ENCODE measurements at regions not wholly inside any gene's neighbourhood (a gene's known extent, or its start where the extent isn't known, plus 50 kb on each side); places are given as distances from the start of the nearest gene placed in this dataset.

DNA sequence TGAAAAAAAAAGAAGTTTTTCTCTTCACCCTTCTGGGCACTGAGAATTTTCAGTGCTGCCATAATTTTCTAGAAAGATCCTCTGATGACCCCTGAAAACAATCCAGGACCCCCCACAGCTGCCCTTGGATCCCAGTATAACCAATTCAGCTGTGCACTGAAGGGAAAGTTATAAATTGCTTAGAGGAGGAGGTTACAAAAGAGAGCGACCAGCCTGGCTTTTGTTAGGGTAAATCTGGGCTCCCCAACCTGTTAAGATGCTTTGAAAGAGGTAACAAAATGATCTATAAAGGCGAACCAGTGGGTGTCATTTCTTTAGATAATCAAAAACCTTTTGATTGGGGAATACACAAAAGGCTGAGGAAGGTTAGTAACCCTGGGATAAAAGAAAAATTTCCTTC, 407.9 kb upstream of the ATP11B start:
- WGBS, 2 experiments (ENCODE audit: insufficient coverage in 2 of 2) = 22 to 40% methylated on average over 1 of the region's 2 CpGs
- H3K36me3 ChIP-seq (ENCODE audit: control insufficient read depth, insufficient read depth, low read length) = no peaks in the 10 kb centered on the region
- no peaks in the 10 kb centered on the region for H3K4me1 ChIP-seq (ENCODE audit: control insufficient read depth, insufficient read depth, low read length, poor library complexity, severe bottlenecking)
- H3K9me3 ChIP-seq (ENCODE audit: control insufficient read depth, low read length) = no peaks in the 10 kb centered on the region
- no peak overlapping the region for H3K4me3 ChIP-seq (ENCODE audit: extremely low read depth, insufficient read depth, low read length, poor library complexity, severe bottlenecking)
- H3K27ac ChIP-seq (ENCODE audit: low read depth, low read length, severe bottlenecking) = no peak overlapping the region

DNA sequence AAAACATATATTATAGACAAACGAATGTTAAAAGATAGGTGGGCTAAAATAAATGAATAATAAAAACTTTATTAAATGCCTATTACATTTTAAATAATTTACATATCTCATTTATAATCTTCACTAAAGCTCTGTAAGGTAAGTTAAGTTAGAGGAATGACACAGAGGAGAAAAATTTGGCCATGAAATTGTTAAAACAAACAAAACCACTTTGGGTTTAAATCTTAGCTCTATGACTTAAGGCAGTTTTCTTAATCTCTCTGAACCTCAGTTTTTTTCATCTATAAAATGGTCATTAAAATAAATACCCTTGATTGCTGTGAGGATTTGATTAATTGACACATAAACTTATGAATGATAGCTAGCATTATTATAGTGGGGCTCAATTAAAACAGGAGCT, 404.8 kb upstream of the ATP11B start:
- H3K4me3 ChIP-seq (ENCODE audit: extremely low read depth, insufficient read depth, low read length, poor library complexity, severe bottlenecking) = no peak overlapping the region
- no CpG with 5 or more reads among the region's 1 CpG for WGBS, 2 experiments (ENCODE audit: insufficient coverage in 2 of 2)
- no peak overlapping the region for H3K27ac ChIP-seq (ENCODE audit: low read depth, low read length, severe bottlenecking)
- H3K9me3 ChIP-seq (ENCODE audit: control insufficient read depth, low read length) = no peaks in the 10 kb centered on the region
- no peaks in the 10 kb centered on the region for H3K36me3 ChIP-seq (ENCODE audit: control insufficient read depth, insufficient read depth, low read length)
- H3K4me1 ChIP-seq (ENCODE audit: control insufficient read depth, insufficient read depth, low read length, poor library complexity, severe bottlenecking) = no peaks in the 10 kb centered on the region

DNA sequence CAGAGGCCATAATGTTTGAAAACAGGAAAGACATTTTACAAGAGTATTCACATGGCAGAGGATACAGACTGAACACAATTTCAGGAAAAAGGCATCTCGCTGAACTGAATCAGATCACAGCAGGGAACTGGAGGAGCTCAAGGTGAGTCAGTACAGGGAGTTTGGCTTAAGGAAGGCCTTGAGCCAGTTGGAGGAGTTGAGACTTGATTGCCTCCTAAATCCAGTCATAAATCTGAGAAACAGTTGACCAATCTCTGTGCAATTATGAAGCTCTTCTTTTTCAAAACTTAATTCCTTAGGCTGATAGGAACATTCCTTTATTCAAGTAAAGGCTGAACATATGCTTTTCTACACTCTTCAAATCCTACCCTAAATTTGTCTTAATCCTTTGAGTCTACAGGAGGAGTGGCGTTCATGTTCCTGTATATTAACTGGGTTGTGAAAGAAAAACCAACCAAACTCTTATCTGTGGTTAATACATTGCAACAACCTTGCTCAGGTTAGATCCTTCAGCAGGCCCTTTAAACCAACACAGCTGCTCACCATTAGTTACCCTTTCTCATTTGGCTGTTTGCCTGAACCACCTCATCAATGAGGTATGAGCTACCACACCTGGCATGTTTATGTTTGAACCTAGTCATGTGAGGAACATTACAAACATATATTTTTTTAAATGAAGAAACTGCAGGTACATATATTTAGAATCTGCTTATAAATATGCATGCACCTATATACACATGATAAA, 404.1 kb upstream of the ATP11B start:
- 75 to 83% methylated on average over 1 of the region's 2 CpGs for WGBS, 2 experiments (ENCODE audit: insufficient coverage in 2 of 2)
- Histone ChIP-seq H3K4me1 (ENCODE audit: control insufficient read depth, insufficient read depth, low read length, poor library complexity, severe bottlenecking) (no peaks in the 10 kb centered on the region), H3K9me3 (ENCODE audit: control insufficient read depth, low read length) (no peaks in the 10 kb centered on the region), H3K36me3 (ENCODE audit: control insufficient read depth, insufficient read depth, low read length) (no peaks in the 10 kb centered on the region), H3K4me3 (ENCODE audit: extremely low read depth, insufficient read depth, low read length, poor library complexity, severe bottlenecking) (no peak overlapping the region), H3K27ac (ENCODE audit: low read depth, low read length, severe bottlenecking) (no peak overlapping the region)

DNA sequence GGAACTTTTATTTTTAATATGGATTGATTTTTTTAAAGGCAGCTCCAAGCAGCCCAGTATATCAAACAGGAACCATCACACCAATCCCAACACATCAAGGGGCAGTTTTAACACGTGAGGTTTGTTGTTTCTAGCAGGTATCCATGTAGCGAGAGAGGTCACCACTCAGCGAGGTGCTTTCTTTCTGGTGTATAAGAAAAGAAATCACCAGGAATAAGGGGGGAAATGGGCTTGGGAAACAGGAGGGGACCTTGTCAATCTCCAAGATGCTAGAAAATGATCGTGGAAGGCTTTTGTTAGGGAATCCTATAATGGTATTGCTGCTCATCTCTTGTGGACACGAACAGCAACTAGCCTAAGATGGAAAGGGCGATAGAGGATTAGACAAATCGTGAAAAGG, 402.9 kb upstream of the ATP11B start:
- whole genome bisulfite sequencing, 2 experiments (ENCODE audit: insufficient coverage in 2 of 2) = 79 to 100% methylated on average over 3 of the region's 7 CpGs
- Histone ChIP-seq H3K27ac (ENCODE audit: low read depth, low read length, severe bottlenecking) (no peak overlapping the region), H3K4me1 (ENCODE audit: control insufficient read depth, insufficient read depth, low read length, poor library complexity, severe bottlenecking) (no peaks in the 10 kb centered on the region), H3K4me3 (ENCODE audit: extremely low read depth, insufficient read depth, low read length, poor library complexity, severe bottlenecking) (no peak overlapping the region), H3K36me3 (ENCODE audit: control insufficient read depth, insufficient read depth, low read length) (no peaks in the 10 kb centered on the region), H3K9me3 (ENCODE audit: control insufficient read depth, low read length) (no peaks in the 10 kb centered on the region)

DNA sequence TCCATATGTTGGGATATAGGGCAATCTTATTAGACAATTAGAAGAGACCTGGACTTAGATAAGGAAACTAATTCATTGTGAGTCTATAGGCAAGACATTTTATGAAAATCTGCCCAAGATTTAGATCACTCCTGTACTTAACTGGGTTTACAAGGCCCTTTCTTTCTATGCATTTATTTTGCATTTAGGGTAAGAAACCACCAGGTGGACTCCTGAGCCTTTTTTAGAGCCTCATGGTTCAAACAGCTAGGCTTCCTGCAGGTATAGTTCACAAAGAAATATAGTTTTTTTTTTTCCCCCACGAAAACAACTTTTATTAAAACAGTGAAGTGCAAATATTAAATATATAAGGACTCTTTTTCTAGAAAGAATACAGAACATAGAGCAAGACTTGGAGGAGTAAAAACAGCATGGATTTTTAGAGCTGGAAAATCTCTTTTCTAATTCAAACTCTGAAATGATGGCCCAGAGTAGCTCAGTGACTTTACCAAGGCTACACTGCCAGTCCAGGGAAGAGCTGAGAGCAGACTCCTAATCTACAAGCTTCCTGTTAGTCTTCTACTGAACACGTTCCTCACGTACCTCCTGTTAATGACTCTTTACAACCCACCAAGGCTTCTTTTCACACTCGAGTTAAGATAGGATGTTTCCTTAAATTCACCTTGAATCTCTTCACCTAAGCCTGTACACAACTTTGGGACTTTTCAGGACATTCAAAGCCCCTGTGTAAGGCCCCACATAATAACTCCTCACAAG, 400.9 kb upstream of the ATP11B start:
- Histone ChIP-seq H3K36me3 (ENCODE audit: control insufficient read depth, insufficient read depth, low read length) (no peaks in the 10 kb centered on the region), H3K4me3 (ENCODE audit: extremely low read depth, insufficient read depth, low read length, poor library complexity, severe bottlenecking) (no peak overlapping the region), H3K27ac (ENCODE audit: low read depth, low read length, severe bottlenecking) (no peak overlapping the region), H3K4me1 (ENCODE audit: control insufficient read depth, insufficient read depth, low read length, poor library complexity, severe bottlenecking) (no peaks in the 10 kb centered on the region), H3K9me3 (ENCODE audit: control insufficient read depth, low read length) (no peaks in the 10 kb centered on the region)
- WGBS, 2 experiments (ENCODE audit: insufficient coverage in 2 of 2) = 56 to 73% methylated on average over 3 of the region's 4 CpGs

DNA sequence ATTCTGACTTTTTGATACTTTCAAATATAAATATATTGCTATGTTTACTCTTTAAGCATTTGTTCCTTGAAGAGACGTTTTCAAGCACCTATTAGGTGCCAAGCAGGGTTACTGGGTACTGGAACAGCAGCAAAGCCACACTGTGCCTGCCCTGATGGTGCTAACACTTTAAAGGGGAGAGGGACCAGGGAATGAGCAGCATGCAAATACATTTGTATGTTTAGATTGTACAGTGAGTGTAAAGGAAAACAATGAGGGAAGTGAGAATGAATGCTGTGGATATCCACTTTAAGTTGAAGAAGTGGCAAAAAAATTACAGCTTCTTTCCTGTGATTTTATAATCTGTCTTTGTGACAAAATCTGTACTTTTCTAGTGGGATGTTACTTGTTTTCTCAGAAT, 400.2 kb upstream of the ATP11B start:
- Histone ChIP-seq H3K4me3 (ENCODE audit: extremely low read depth, insufficient read depth, low read length, poor library complexity, severe bottlenecking) (no peak overlapping the region), H3K4me1 (ENCODE audit: control insufficient read depth, insufficient read depth, low read length, poor library complexity, severe bottlenecking) (no peaks in the 10 kb centered on the region), H3K27ac (ENCODE audit: low read depth, low read length, severe bottlenecking) (no peak overlapping the region), H3K9me3 (ENCODE audit: control insufficient read depth, low read length) (no peaks in the 10 kb centered on the region), H3K36me3 (ENCODE audit: control insufficient read depth, insufficient read depth, low read length) (no peaks in the 10 kb centered on the region)
- WGBS, 2 experiments (ENCODE audit: insufficient coverage in 2 of 2) = 71 to 83% methylated on average over 1 of the region's 1 CpG

DNA sequence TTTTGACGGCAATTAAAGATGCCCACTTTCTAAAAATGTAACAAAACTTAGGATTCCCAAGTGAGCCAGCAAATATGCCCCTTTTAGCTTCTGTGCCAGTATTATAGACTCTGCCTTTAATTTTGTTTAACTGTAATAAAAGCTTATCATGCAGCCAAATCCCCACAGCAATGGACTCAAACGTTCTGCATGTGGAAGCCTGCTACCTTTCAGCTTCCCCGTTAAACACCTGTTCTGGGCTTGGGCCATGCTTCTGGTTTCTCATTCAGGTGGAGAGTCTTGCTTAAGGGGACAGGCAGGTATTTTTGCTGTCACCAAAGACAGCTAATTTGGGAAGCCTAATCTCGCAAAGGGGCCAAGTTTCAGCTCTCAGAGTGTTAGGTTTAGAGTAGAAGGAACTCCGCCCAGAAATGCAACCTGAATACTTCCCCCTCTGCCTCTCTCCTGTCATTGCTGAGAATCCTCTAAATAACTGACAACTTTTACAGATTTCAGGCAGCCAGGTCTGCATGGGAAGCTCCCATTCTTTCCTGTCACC, 399.4 kb upstream of the ATP11B start:
- Histone ChIP-seq H3K36me3 (ENCODE audit: control insufficient read depth, insufficient read depth, low read length) (no peaks in the 10 kb centered on the region), H3K4me1 (ENCODE audit: control insufficient read depth, insufficient read depth, low read length, poor library complexity, severe bottlenecking) (no peaks in the 10 kb centered on the region), H3K27ac (ENCODE audit: low read depth, low read length, severe bottlenecking) (no peak overlapping the region), H3K4me3 (ENCODE audit: extremely low read depth, insufficient read depth, low read length, poor library complexity, severe bottlenecking) (no peak overlapping the region), H3K9me3 (ENCODE audit: control insufficient read depth, low read length) (no peaks in the 10 kb centered on the region)
- WGBS, 2 experiments (ENCODE audit: insufficient coverage in 2 of 2) = 70 to 77% methylated on average over 4 to 5 of the region's 5 CpGs

DNA sequence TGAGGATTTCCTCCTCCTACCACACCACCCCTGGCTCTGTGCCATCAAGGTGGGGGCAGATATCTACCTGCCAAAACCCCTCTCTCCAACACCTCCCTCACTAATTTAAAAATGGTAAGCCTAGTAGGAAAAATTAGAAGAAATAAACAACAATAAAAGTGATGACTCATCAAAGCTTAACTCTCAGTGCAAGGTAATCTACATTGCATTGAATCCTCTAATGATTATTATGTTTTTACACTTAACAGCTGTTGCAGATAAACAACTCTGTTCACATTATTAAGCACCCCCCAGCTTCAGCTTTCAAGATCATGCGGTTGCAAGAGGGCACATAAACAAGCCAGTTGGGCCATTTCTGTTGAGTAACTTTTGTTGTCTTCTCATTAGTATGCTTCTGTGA, 396.1 kb upstream of the ATP11B start:
- H3K27ac ChIP-seq (ENCODE audit: low read depth, low read length, severe bottlenecking) = no peak overlapping the region
- 100% methylated on average over 1 of the region's 1 CpG; no CpG with 5 or more reads in 1 of the 2 experiments for WGBS, 2 experiments (ENCODE audit: insufficient coverage in 2 of 2)
- H3K4me3 ChIP-seq (ENCODE audit: extremely low read depth, insufficient read depth, low read length, poor library complexity, severe bottlenecking) = no peak overlapping the region
- H3K4me1 ChIP-seq (ENCODE audit: control insufficient read depth, insufficient read depth, low read length, poor library complexity, severe bottlenecking) = no peaks in the 10 kb centered on the region
- no peaks in the 10 kb centered on the region for H3K36me3 ChIP-seq (ENCODE audit: control insufficient read depth, insufficient read depth, low read length)
- H3K9me3 ChIP-seq (ENCODE audit: control insufficient read depth, low read length) = no peaks in the 10 kb centered on the region

DNA sequence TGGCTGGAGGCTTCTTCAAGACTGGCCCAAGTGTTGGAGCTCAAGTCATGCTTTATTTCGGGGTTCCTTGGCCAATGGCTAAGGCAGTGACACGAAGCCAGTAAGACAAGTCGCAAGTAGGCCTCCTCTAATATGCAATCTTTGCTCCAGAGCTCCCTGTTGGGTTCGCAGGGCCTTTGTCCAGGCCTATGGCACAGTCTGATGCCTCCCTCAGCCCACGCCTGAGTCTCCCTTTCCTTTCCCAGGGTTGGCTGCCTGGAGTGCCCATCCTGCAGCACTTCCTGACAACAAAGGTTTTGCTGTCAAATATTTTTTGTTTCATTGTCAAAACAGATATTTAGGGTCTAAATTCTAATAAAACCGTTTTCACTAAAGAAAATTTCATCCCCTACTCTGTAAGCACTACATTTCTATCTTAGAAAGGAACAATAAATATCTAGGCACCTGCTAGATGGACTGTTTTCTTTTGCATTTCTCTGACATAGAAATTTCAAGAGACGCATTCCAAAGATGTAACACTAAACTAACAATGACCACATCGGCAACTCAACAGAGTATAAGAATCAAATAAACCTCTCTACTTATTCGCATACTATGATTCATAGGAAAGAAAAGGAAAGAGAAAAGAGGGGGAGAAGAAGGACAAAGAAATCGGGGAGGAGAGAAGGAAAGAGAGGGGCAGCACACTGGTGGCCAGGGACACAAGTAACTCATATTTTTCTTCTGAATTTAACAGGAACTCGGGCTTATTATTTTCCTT, 393.1 kb upstream of the ATP11B start:
- Histone ChIP-seq H3K36me3 (ENCODE audit: control insufficient read depth, insufficient read depth, low read length) (no peaks in the 10 kb centered on the region), H3K4me1 (ENCODE audit: control insufficient read depth, insufficient read depth, low read length, poor library complexity, severe bottlenecking) (peaks cover 3% of the 10 kb centered on the region), H3K9me3 (ENCODE audit: control insufficient read depth, low read length) (no peaks in the 10 kb centered on the region), H3K27ac (ENCODE audit: low read depth, low read length, severe bottlenecking) (no peak overlapping the region), H3K4me3 (ENCODE audit: extremely low read depth, insufficient read depth, low read length, poor library complexity, severe bottlenecking) (no peak overlapping the region)
- WGBS, 2 experiments (ENCODE audit: insufficient coverage in 2 of 2) = 78 to 89% methylated on average over 5 to 6 of the region's 11 CpGs

DNA sequence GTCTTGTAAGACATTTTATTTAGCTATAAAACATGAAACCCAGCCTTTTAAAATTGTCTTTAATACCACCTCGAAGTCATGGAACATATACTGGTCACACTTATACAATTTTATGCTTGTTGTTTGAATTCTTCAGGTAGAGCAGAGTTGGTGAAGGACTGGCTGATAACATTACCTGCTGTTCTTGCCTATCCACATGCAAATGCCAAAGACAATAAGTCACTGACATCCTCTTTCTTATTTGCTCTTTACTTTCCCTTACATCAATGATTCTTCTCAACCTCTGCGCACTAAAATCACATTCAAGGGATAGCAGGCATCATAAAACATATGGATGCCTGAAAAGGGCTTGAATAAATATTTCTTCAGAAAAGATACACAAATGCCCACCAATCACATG, 392.5 kb upstream of the ATP11B start:
- Histone ChIP-seq H3K36me3 (ENCODE audit: control insufficient read depth, insufficient read depth, low read length) (no peaks in the 10 kb centered on the region), H3K9me3 (ENCODE audit: control insufficient read depth, low read length) (no peaks in the 10 kb centered on the region), H3K27ac (ENCODE audit: low read depth, low read length, severe bottlenecking) (no peak overlapping the region), H3K4me3 (ENCODE audit: extremely low read depth, insufficient read depth, low read length, poor library complexity, severe bottlenecking) (no peak overlapping the region), H3K4me1 (ENCODE audit: control insufficient read depth, insufficient read depth, low read length, poor library complexity, severe bottlenecking) (peaks cover 8% of the 10 kb centered on the region)
- WGBS, 2 experiments (ENCODE audit: insufficient coverage in 2 of 2) = no CpG with 5 or more reads among the region's 2 CpGs

All from mesodermal cell (in vitro differentiated cells).